ENCODE measurements at regions not wholly inside any gene's neighbourhood (a gene's known extent, or its start where the extent isn't known, plus 50 kb on each side); places are given as distances from the start of the nearest gene placed in this dataset.

DNA sequence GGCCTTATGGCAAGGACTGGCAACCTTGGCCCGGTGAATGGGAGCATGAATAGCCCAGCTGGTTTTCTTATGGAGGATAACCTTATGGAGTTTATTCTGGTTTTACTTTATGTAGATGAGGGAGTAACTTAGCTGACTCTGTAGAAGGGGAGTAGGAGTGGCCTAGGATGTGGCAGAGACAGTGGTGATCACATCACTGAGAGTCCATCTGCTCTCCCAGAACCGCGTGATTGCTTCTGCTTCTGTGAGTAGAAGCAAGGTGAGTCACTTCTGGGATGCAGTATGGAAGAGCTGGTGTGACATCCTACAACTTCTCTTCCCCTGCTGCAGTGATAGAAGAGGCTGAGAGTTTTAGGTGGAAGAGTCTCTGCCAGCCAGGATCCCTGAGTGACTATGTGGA lies 129.2 kb downstream of the RPS24 start:
- no peak for DNase-seq (ENCODE audit: low read depth in 2 of 2)

DNA sequence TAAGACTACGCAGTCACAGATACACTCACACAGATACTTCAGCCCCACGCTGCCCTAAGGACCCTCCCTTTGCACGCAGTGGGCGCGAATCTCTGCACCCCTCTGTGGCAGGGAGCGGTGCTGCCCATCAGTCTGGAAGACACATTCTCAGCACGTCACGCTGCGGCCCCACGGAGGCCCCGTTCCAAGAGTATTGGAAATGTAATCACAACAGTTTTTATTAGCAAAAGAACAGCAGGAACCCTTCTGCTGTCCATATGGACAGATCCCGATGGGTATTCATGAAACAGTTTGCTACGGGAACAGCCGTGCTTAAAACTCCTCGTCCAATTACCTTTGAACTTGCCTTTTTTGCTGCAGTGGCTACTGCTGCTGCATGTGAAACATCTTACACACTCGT lies 131.0 kb downstream of the RPS24 start:
- no peak for DNase-seq (ENCODE audit: low read depth in 2 of 2)

DNA sequence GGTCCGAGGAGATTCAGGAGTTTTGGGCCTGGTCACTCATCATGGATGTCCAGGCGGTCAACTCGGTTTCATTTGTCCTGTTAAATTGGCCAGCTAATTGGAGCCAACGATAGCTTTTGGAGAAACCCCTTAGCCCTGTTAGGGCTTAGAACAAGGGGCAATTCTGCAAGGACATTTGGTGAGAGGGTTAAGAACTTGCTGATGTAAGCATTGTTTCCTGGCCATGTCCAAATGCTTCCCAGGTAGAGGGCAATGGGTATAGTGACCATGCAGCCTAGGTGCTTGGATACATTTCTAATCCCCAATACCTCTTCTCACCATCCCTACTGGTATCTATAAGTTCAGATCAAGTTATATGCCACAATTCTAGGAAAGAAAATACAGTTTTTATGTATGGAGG lies 131.5 kb downstream of the RPS24 start:
- DNase-seq (ENCODE audit: low read depth in 2 of 2) = no peak

DNA sequence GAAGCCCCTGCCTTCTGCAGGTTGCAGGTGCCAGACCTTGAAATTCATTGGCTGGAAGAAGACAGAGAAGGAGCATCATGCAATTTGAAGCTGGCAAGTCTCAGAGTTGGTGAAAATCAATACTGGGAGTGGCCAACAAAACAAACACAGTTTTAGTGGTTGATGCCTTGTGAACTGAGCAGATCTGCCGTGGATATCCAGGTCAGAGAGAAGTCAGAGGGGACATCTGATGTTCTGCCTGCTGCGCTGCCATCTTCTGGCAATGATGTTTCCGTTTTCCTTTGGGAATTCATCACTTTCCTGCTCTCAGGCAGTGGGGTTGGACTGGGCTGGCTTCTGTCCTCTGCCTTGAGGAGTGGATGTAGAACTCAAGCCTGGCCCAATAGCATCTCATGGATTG lies 132.0 kb downstream of the RPS24 start:
- DNase-seq (ENCODE audit: low read depth in 2 of 2) = no peak

DNA sequence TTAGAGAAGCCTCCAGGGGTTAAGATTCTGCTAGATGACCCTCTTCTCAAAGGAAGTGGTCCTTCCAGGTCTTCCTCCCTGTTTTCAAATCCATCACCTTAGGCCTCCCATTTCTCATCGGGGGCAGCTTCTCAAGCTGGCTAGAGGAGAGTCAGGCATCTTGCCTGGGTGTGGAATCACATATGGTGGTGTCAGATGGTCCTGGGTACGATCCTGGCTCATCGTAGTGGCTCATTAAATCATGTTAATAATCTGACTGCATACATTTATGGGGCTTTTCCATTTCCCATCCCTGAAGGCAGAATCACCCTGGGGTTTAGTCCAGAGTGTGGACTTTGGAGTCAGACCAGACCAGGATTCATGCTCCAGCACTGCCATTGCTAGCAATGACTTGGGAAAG lies 132.6 kb downstream of the RPS24 start:
- no peak for DNase-seq (ENCODE audit: low read depth in 2 of 2)

DNA sequence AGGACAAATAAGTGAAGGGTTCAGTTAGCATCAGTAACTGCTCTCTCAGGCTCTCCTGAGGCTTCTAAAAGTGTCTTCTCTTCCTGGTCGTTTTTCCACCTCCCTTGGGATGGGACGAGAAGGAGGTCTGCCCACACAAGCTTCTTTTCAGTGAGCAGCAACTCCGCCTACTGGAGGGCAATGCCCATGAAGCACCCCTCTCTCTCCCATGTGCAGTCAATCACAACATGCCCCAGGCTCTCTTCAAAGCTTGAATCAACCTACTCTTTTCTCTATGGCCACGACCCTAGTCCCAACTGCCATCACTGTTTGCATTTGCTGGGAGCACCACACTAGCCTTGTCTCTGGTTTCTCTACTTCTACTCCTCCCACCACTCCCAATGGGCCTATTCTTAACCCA lies 135.6 kb downstream of the RPS24 start:
- DNase-seq (ENCODE audit: low read depth in 2 of 2) = no peak

DNA sequence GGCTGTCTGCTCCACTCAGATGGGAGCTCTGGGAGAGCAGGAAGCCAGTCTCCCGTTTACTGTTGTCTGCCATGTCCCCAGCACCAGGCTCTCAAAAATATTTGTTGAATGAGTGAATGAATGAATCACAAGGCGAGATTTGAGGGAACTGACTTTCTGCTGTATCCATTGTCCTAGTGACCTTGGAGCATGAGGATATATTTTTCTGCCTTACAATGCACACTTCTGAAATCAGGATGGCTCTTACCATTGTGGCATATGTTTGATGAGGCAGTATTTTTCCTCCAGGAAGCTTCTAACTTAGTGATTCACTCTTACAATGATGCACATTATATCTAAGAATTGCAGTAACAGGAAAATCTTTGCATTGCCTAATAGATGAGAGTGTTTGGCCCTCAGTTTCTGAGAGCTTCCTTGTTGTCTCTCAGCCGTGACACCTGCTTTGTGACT lies 136.4 kb downstream of the RPS24 start:
- DNase-seq (ENCODE audit: low read depth in 2 of 2) = no peak

DNA sequence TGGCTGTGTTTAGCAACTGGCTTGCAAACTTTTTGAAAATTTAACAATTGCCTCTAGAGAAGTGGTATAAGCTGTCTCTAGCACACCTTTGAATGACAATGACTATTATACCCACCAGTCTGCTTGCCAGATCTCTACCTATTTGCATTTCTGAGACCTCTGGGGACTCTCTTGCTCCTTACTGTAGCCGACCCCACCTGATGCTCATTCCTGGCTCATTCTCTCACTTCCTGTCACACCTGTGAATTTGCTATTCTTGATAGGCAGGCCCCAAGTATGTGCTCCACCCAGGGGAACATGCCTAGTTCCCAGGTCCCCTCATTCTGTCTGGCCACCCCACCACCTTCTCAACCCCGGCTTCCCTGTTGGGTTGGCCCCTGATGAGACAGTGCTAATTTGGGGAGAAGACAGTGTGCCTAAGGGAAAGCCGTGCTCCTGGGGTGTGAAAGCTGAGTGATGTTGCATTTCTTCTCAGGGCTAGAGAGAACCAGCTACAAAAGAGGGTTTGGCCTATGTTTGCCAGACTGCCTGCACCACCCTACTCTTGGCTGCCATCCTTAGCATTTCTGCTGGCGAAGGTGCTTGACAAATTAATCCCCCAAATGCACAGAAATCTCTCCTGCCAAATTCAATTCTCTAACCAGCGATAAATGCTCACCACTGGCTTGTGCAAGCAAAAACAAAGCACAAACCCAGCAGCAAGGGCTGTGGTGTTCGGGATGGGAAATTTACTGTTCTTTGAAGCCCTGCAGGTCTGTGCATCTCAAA lies 138.2 kb downstream of the RPS24 start:
- no peak for DNase-seq (ENCODE audit: low read depth in 2 of 2)

DNA sequence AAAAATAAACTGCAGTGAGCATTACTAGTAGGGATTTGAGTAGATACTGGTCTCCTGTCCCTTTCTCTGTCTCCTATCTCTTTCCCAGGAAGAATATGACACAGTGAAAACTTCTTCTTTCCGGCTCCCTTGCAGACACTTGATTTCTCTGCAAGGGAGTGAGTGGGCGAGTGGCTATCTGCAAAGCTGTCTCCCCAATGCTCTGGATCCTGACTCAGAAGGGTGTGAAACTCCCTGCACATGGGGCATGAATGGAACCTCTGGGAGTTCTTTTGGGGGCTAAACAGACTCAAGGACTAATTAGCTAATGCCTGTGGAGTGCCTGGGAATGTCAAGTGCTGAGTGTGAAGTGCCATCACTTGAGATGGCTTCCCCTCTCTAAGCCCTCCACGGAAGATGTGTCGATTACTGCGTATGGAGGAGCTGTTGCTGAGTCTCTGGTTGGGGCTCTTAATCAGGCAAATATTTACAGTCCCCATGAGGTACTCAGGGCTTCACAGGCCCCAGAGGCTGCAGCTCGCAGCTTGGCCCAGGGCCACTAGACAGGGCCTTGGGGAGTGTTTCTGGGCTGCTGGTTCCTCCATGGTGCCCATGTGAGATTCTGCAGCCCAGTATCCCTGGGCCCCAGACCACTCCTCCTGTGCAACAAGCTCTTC lies 139.8 kb downstream of the RPS24 start:
- no peak for DNase-seq (ENCODE audit: low read depth in 2 of 2)

DNA sequence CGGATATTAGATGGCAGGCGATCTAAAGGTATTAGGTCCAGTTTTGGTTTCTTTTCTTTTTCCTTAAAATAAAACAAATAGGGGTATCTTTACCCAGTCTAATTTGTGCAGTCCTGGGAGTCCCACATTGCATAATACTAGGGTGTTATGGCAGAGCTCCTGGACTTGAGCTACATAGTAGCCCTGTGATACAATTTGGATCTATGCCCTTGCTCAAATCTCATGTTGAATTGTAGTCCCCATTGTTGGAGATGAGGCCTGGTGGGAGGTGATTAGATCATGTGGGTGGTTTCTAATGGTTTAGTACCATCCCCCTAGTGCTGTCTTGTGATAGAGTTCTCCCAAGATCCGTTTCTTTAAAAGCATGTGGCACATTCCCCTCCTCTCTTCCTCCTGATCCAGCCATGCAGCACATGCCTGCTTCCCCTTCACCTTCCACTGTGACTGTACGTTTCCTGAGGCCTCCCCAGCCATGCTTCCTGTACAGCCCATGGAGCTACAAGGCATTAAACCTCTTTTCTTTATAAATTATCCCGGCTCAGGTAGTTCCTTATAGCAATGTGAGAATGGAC lies 141.9 kb downstream of the RPS24 start:
- no peak for DNase-seq (ENCODE audit: low read depth in 2 of 2)

DNA sequence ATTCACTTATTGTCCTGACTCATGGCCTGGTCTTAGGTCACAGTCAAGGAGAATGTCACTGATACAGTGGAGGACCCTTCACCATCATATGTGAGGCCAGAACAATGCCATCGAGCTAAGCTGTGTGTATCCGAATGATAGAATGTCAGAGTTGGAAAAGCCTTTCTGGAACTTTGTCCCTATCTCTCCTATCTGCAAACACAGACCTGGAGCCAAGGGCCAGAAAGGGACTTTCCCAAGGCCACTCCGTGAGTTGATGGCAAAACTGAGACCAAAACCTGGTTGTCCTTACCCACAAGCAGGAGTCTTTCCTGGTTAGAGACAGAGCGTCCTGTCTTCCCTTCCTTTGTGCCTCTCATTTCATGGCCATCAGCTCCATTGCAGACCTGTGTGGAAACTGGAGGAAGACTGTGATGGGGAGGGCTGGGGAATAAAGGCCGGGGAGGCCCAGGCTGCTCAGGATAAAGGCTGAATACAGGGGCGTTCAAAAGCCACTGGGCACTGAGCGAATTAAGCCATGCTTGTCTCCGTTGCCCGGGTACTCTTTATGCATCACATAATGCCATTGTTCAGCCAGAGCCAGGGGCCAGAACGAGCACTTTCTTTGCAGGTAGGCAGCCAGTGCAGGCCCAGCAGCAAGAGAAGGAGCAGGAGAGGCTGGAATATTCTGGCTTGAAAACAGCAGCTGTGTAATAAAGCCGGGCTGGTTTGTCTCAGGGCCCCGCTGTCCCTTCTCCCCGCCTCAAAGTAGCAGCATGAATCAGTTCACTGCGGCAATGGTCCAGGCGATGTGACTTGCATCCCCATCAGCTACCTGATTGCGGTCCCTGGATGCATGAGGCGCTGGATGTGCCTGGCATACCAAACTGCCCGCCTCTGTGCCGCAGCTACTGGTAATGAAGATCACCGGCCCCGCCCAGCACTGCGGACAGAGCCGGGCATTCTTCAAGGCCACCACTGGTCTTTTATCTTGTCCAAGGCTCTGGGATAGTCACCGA lies 143.0 kb downstream of the RPS24 start:
- DNase-seq (ENCODE audit: low read depth in 2 of 2) = no peak

DNA sequence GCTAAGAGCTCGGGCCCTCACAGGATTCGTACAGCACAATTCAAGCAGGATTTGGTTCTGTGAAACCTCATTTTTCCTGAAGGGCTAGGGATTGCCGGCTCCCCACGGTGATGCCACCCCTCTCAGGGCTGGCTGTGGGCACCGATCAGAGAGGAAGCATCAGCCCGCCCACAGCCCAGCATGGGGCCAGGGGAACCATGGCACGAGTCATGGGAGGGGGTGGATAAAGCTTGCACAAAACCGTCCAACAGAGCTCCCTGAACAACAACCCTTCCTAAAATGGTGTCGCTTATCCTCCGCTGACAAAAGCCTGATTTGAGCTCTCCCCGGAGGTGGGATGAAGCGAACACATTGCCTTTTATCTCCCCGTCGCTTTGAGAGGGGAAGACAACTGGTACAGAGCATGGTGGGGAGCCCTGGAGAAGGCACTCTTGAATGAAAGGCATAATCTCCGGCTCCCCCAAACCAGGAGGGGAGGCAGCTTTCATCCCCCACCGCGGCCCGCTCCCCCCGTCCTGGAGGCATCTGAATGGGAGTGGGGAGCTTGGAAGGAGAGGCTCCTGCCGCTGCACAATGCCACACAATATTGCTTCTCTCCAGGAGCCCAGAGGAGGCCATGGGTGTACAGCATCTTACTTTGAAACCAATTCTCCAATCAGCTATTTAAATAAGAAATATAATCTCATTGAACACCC lies 144.0 kb downstream of the RPS24 start:
- DNase-seq (ENCODE audit: low read depth in 2 of 2) = no peak

DNA sequence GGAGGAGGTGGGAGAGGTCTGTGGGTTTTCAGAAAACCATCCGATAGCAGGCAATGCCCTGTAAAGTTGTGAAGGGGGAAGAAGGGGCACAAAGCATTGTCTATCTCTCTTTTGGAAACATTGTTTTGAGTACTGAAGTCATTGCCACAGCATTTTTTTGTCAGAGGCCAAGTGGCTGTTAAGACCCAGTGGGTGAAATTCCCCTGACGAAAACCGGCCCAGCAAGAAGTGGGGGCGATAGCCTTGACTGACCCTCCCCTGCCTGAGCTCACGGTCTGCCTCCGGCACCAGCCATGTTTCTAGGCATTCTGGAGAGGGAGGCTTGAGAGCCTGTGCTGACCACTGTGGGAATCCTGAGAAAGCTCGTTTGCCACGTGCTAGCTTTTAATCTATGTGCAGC lies 144.7 kb downstream of the RPS24 start:
- DNase-seq (ENCODE audit: low read depth in 2 of 2) = no peak

DNA sequence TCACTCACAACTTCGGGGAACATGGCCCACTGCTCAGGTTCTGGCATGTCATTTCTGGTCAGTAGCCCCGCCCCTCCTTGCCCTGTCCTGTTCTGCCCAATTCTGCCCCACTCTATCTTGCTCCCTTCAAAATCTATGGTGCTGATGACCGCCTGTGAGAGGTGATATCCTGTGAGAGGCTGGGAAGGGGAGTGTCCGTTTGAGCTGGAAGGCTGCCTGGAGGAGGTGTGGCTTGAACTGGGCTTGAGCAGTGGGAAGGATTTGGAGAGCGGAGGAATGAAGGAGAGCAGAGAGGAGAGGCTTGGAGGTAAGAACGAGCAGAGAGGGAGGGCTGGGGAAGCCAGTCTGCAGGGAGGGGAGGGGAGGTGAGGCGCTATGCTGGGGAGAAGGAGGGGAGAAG lies 145.3 kb downstream of the RPS24 start:
- no peak for DNase-seq (ENCODE audit: low read depth in 2 of 2)

DNA sequence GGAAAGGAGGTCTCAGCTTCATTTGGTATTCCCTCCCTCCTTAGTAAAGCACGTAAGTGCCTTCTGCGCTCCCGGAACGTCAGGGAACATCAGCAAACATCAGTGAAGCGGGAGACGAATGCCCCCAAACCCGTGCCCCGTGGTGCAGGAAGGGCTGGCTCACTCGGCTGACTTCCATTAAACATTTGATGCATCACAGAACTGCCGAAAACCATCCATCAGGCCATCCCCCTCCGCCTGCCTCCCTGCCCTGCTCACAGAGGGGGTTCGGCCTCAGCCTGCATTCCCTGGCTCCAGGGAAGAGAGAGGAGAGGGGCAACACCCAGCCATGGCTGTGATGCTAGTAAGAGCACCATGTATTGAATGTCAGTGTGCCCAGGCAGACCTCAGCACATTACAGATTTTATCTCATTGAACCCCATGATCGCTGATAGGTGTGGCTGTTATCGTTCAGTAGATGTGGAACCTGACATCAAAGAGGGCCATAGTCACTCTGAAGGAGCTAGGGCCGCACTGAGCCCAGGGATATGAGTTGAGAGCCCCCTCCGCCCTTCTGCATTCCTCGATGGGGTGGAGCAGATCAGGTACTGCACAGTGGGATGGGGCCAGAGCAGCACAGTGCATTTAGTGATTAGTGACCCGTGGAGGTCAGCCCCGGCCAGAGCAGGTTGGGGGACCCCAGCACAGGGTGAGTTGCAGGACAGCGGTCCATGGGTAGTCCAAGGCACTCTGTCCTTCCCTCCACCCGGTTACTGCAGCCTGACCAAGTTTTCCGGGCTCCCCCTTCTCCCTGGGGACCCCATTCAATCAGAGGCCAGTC lies 146.4 kb downstream of the RPS24 start:
- no peak for DNase-seq (ENCODE audit: low read depth in 2 of 2)

DNA sequence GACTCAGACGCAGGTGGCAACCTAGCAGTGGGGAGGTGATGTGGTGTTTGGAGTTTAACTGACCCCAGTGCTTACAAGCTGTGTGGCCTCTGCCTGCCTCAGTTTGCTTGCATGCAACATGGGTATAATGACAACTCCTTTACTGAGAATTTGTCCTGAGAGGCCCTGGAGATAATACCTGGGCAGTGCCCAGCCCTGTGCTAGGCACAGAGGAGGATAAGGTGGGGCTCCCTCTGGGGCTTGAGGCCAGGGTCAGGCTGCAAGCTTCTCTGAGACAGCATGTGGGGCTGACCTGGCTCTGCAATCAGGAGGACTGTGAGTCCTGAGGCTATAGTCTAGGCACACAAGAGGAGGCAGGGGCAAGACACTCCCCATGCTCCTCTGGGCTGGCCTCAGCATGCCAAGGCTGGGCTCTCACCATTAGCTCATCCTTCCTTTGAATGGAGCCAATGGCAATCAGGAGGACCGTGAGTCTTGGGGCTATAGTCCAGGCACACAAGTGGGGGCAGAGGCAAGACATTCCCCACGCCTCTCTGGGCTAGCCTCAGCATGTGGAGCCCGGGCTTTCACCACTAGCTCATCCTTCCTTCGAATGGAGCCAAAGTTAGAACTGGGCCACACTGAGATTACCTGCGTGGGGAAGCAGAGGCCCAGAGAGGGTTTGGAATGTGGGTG lies 147.9 kb downstream of the RPS24 start:
- no peak for DNase-seq (ENCODE audit: low read depth in 2 of 2)

DNA sequence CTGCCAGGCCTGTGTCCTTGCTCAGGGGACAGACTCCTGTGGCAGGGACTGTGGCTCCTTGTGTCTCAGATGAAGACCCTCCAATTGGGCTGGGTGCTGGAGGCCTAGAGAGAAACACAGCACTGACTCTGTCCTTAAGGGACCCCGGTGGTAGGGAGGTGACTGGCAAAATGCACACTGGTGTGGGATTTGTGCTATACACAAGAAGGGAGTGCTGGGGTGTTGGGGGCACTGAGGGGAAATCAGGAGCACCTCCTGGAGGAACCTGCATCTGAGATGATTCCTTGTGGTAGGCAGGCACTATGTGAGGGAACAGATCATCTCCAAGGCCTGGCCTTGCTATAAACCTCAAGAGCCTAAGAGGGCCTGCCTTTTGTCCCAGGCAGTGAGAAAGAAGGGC lies 149.2 kb downstream of the RPS24 start:
- no peak for DNase-seq (ENCODE audit: low read depth in 2 of 2)

DNA sequence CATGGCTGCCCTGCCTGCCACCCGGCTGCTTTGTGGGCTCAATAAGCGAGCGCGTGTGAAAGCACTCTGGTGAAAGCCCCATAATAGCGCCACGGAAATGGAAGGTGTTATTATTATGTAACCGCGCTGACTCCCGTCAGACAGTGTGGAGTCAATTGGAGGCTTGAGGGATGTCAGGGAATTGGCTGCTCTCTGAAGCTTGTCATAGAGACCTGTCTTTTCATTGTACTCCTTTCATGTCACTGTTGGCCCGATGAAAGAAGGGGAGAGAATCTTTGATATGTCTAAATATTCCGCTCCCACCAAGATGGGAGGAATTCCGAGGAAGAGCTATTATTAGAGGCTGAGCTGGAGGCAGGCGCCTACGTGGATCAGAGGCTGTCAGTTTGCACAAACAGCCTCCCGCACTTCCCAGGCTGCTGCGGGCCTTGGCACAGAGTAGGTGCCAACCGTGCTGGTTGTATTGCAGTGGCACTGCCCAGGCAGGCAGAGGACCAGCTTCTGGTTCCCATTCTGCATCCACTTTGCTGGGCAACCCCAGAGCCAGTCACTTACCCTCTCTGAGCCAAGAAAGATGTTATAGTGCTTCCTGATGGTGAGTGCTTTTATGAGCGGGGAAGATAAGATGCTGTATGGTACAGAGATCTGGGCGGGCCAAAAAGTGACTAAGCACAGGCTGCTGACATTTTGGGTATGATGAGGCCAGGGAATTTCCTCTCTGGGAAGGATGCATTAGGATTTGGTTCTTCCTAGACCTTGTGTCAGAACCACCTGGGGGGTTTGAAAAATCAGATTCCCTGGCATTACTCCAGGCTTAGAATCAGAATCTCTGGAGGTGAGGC lies 151.4 kb downstream of the RPS24 start:
- DNase-seq (ENCODE audit: low read depth in 2 of 2) = no peak

DNA sequence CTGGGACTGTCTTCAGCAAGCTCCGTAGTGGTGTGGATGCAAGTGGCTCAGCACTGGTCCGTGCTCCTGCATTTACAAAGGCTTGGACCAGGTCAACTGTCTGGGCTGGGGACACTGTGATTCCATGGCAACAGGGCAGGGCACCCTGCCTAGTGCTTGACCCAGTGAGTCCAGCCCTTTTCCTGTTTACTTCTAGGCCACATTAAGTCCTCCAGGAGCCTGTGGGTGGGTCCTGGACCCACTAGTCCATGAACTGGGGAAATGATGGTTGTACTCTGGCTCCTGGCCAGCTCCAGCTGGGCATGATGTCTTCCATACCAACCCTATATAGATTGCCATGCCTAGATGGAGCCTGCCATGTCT lies 152.0 kb downstream of the RPS24 start:
- DNase-seq (ENCODE audit: low read depth in 2 of 2) = no peak
